HG03097 (cell line): ENCODE measurements at regions not wholly inside any gene's neighbourhood (a gene's known extent, or its start where the extent isn't known, plus 50 kb on each side); places are given as distances from the start of the nearest gene placed in this dataset.
"Not testable (repeated sequence)": the region's sequence is repeated elsewhere in the genome, so short reads cannot be mapped to it uniquely, and the experiment has no call there.

Experiments
- ATAC-seq: cut with Tn5 transposase; IDR thresholded peaks from one replicate; pipeline ENCODE4 v1.9.1; 2021; ENCODE audit not compliant: unreplicated experiment, low FRiP score

DNA sequence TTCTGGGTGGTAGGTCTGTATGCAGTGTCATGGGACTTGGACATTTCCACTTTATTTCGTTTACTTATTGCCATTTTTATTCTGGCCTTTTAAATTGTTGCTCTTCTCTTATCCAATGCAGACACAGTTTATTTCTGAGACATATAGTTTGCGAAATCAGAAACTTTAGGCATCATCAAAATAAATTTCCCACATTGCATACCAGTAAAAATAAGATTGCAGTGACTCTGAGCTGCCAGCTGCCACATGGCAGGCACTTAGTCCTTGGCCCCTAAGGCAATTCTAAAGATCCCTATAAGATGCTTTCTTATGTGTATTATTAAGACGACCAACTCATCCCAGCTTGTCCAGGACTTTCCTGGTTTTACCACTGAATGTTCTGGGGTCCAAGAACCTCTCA, 81.8 kb upstream of the ANKRD1 start:
- no peak for ATAC-seq

DNA sequence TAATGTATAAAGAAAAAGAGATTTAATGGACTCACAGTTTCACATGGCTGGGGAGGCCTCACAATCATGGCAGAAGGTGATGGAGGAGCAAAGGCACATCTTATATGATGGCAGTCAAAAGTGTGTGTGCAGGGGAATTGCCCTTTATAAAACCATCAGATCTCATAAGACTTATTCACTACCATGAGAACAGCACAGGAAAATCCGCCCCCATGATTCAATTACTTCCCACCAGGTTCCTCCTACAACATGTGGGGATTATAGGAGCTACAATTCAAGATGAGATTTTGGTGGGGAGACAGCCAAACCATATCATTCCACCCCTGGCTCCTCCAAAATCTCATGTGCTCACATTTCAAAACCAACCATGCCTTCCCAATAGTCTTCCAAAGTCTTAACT, 82.5 kb upstream of the ANKRD1 start:
- ATAC-seq, result not testable (repeated sequence)

DNA sequence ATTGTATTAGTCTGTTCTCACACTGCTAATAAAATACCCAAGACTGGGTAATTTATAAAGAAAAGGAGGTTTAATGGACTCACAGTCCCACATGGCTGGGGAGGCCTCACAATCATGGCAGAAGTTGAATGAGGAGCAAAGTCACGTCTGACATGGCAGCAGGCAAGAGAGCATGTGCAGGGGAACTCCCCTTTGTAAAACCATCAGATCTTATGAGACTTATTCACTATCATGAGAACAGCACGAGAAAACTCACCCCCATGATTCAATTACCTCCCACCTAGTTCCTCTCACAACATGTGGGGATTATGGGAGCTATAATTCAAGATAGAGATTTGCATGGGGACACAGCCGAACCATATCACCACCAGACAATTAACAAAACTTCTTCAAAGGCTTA, 84.4 kb upstream of the ANKRD1 start:
- ATAC-seq, result not testable (repeated sequence)

DNA sequence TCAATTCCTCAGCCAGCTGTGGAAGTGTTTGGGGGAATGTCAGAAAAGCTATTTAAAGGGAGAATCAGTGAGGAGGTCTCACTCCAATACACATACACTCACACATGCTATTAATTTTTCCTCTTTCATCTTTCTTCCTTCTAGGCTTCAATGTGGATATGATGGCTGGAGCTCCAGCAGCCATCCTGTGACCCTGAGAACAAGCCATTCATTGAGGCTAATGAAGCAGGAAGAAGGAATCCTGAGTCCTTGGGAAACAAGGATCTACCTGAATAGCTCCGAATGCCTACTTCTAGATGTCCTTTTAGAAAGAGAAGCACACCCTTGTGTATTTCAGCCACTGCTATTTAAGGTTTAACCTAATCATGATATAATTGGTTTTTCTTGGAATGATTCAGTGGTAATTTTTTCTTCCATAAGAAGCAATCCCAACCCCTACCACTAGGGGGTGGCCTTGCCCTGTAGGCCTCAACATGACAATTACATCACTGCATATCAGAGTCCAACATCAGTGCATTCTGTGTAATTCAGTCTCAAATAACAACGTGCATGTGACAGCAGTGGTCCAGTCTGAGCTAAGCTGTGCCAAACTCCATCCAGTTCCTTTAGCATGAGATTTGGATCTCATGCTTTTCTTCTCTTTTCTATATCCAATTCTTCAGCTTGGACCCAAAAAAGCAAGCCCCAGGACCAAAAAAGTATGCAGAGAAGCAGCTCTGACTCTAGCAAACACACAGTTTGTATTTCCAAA, 85.3 kb upstream of the ANKRD1 start:
- ATAC-seq, result peak; percentile 35

DNA sequence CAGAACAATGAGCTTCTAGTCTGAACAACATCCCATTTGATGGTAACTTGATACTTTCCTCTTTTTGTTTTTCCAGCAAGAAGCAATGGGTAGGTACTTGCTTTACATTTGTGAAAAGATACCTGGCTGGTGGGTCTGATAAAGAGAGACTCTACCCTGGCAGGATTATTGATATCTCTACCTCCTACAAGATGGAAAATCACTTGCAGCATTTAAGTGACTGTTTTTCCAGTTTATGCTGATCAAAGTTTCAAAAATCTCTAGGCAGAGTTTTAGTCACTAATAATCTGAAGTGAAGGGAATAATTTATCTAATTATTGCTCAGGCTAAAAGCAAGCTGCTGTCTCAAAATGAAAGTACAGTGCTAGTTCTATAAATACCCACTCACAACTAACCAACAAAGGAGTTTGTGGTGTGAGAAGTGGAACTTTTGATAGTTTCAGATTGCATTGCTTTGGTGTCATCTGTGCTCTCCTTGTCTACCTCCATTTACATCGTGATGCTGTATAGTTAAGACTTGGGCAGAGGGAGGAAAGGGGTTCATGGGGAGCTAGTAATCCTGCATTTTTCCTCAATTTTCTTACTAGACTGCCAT, 86.0 kb upstream of the ANKRD1 start:
- ATAC-seq, result peak; percentile 80

DNA sequence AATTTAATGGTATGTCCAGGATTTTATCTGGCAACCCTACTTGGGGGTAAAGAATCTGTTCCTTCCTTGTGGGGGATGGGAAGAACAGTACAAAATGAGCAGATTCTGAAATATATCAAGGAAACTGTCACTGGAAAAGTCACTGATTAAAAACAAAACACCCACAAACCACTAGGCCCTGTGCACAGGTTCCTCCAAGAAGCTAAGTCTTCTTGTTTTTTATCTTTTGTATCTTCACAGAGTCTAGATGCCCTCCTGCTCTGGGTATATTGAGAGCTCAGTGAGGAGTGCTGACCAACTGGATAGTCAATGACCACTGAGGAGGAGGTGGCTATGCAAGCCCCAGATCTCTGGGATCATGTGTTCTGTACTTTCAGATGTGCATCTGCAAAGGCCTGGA, 86.8 kb upstream of the ANKRD1 start:
- ATAC-seq, result no peak

DNA sequence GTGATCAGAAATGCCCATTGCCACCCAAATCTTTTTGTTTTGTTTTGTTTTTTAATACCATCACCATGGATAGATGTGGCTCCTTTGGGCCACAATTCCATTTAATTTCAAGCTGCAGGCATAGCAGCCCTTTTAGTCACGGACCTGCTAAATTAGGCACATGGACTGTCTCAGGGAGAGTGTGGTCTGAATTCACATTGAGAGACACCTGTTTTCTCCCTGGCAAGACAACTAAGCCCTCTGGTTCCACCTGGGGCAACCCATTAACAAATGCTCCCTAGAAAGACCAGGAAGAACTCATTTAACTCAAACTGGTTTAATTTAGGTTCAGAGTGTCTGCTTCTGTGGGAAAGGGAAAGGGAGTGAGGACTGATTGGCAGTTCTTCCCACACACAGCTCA, 88.2 kb upstream of the ANKRD1 start:
- no peak for ATAC-seq

DNA sequence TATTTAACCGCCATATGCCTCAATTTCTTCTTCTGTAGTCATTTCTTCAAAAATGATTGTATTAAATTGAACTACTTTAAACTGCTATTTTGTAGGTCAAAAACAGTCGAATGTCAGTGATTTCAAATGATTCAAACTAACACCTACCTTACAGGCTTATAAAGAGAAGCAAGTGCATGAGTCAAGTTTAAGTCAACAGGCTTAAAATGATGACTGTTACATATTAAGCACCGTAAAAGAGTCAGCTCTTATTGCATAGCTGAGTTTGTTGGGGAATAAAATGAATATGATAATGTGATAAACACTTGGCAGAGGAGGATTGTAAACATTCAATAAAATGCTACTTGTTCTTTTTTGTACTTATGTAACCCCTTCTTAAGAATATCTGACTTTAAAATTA, 90.1 kb upstream of the ANKRD1 start:
- no peak for ATAC-seq

DNA sequence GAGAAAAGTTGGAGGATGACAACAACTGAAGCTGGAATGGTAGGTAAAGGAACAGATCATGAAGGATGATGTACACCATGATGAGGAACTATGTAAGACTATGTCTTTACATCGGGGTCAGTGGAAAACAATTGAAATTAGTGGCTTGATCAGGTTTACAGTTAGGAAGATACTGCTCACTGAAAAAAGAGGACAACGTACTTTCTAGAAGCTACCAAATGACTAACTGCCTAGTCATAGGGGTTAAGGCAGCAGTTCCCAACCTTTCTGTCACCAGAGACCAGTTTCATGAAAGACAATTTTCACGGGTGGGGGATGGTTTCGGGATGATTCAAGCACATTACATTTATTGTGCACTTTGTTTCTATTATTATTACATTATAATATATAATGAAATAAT, 91.6 kb upstream of the ANKRD1 start:
- no peak for ATAC-seq

DNA sequence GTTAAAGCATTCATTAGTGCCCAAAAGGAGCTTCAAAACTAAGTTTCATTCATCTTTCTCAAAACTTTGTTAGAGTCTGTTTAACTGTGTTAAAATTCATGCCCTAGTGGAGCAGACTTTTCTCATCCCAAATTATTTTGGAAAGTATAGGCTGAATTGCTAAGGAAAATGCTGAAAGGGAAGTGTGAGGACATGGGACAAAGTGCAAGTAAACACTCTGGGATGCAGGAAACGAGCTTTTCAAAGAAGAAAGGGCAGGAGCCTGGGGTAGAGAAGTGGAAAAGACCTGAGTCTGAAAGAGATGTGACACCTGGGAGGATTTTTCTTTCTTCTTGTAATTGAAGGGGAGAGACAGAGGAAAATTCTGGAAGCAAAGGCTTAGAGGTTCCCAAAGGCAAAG, 93.1 kb upstream of the ANKRD1 start:
- no peak for ATAC-seq

DNA sequence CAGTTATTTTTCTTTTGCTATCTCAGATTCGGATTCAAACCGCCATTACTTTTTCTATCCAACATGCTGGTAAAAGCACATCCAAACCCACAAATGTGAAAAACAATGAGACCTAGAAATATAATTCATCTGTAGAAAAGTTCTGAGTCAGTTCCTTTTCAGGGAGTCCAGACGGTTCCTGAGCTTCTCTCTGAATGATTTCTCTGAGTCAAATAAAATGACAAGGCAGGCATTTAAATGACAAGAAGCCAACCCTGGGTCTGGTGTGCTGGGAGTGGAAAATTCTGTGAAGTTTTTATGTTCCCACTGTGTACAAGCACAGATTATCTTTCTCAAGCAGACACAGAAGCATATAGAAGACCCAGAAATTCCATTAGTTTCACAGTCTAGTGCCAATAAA, 96.3 kb upstream of the ANKRD1 start:
- no peak for ATAC-seq

DNA sequence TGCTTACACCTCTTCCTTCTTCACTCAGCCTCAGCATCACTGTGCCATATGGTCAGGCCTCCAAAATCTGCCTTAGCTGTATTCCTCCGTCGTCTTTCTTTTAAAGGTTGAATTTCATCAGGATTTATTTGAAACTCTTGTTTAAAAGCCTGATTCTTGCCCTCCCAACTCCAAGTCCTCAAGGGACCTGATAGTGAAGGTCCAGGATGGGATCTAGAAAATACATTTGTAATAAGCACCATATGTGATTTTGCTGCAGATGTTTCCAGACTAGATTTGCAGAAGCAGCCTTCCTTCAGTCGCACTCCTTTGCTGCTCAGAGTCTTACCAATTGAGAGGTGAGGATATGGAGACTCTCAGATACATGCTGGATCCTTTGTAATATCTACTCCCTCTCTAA, 101.0 kb upstream of the ANKRD1 start:
- no peak for ATAC-seq

DNA sequence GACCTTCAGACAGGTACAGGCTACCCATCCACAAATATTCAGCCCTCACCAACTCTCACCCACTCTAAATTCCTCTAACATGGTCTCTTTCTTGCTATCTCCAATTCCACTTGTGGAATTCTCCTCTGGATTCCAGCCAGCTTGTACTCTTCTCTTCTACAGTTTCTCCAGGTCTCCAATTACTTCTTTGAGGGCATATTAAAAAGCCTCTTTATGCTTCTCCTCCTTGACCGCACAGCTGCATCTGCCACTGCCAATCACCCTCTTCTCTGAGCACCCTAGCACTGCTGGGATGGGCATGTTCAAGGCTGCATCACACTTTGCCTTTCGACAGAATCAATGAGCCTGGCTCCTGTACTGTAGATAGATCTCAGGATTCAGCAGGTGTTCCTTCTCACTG, 101.5 kb upstream of the ANKRD1 start:
- no peak for ATAC-seq

DNA sequence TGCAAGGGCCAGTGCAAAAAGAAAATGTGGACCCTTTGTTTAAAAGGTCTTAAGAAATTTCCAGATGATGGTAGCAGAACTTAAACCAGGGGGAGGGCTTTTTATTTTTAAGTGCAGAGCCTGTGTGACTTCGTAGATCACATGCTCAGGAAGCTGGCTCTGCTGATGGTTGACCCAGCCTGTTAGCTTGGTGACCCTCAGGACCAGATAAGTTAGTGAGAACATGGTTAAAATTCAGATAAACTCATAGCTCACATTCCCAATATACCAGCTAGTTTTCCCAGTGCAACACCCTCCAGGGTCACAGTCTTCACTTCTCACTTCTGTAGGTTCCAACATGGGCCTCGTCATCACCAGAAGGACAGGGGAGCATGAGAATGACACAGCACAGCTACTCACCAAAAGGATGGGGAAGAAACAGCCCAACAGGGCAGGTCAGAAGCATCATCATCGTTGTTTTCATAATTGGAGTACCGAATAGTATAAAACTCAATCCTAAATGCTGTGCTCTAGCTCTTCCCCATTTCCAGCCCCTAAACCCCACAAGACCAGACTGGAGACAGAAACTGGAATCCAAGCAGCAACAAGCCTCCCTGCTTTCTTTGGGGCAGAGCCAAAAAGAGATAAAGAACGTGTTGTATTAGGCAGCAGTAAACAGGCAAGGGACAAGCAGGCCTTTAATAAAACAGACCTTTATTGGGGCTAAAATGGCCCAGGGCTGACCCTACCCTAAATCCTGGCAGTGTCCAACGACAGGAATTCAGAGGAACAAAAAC, 102.2 kb upstream of the ANKRD1 start:
- no peak for ATAC-seq

DNA sequence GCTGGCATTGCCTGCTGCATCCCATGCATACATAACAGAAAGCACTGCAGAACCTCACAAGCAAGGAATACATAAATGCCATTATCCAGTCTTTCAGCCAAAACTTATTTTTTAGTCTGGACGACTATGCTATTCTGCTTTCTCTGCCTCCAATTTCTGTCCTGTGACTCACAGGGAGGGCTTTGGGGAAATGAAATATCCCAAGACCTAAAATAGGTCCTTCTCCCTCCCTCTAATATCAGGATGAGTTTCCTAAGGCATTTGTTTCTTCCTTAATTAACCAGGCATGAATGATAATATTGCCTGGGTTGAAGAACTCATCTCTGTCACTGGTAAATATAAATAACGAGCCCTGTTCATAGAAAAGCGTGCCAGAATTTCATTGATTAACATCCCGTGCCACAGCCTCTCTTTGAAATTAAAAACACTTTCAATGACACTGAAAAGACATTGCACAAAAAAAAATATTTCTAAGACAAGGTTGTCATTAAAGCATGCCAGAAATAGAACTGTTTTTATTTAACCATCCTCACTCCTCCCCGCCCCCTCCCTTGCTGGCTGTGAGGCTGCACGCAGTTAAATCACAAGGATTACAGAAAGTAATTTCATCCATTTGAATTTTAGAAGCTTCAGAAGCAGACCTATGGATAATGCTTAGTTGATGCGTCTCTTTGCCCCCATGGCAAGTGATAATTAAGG, 103.0 kb upstream of the ANKRD1 start:
- ATAC-seq, result no peak

DNA sequence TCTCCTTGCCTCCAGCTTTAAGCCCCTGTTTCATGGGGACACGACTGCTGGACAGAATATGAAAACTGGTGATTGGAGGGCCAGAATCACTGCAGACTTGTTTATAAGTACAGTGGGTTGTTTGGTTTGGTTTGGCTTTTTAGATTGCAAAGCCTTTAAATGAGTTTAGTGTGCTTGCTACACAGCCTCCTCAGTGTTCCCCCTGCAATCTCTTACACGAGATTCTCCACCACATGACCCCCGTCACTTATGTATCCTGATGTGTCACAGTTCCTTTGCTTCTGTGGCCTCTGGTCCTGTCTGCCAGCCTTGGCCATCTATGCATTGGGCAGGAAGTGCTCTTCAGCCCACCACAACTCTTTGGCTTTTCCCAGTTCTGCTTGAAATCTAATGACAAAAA, 103.7 kb upstream of the ANKRD1 start:
- no peak for ATAC-seq

DNA sequence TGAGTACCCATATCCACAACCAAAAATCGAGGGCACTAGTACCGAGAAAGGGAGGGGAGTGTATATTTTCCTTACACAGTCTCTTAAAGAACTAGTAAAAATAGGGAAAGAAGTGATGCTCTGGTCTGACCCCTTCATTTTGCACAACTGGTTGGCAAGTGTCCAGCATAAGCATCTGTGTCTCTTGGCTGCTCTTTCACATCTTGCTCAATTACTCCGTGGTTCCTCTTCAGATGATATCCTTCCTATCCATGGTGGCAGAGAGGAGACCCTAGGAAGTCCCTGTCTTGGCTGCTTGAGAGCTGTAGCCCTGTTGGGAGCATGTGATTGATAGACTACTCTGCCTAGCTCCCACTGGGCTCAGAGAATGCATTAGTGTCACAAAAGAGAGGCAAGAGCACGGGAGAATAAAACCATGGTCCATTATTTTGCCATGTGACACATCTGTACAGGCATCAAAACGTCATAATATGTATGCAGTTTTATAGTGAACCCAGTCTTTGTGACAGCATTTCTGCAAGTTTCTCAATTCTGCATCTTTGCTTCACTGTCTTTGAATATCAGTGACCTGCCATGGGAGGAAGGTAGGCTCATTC, 111.8 kb upstream of the ANKRD1 start:
- no peak for ATAC-seq

DNA sequence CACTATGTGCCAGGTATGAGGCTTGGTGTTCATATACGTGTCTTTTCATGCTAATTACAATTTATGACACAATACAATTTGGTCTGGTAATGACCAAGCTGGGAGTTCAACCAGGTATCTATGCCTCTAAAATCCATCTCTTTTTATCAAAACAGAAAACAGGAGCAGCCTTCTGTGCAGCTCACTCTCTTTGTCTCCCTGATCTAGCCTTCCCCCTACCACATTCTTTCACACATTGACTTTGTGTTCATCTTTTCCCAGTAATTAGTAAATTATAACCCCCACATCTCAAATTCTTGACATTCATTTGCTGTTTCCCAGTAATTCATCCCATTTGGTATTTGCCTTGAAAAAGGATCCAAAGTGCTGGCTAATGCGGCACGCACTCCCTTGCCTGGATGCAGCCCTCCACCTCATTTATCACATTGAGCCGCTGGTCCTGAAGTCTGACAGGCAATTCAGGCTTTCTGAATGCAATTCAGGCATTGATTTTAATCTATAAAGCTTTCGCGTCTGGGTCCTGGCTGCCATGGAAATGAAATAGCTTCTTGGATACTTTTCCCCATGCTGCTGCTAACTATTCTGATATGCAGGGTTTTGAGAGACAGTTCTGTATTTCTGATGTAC, 112.5 kb upstream of the ANKRD1 start:
- ATAC-seq, result no peak

DNA sequence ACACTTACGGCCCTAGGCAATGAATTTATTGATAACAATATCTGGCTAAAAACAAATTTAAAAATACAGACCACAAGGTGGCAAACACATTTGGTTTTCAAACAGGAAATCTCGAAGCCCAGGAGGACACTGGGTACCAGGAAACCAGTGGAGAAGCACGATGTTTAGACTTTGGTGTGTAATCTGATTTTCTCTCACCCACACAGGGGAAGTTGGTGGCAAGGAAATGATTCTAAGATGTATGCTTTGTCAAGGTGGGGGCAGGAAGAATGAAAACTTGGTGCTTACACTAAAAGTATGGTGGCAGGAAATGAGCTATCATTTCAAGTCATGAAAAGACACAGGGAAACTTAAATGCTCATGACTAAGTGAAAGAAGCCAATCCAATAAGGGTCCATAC, 113.2 kb upstream of the ANKRD1 start:
- no peak for ATAC-seq

DNA sequence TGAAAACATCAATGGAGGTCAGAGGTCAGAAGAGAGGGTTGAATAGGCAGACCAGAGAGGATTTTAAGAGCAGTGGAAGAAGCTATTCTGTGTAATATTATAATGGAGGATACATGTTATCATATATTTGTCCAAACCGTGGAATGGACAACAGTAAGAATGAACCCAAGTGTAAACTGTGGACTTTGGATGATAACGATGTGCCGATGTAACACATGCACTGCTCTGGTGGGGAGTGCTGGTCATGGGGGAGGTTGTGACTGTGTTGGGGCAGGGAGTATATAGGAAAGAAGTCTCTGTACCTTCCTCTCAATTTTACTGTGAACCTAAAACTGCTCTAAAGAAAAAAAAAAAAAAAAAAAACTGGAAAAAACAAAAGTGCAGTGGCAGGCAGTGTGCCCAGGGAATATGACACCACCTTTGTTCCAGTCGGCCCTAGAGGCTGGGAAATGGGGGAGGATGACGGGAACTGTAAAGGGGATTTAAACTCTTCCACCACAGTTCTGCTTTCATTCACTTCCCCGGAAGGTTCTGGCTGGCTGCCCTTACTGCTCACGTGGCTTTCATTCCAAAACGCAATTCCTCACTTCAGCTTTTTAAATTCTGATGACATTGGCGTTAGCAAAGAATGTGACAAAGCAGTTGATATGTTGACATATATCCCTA, 113.7 kb upstream of the ANKRD1 start:
- no peak for ATAC-seq
